Peyer's patch (tissue), 4 donors: ENCODE measurements at regions not wholly inside any gene's neighbourhood (a gene's known extent, or its start where the extent isn't known, plus 50 kb on each side); places are given as distances from the start of the nearest gene placed in this dataset.

ENCODE experiments used
- CTCF ChIP-seq, 6 experiments: fragments of 450-650 bp in 4 of 6; fragments of 200-600 bp in 2 of 6; sonication (generic) in 1 of 6; IDR thresholded peaks; one replicate each; pipeline ENCODE4 v1.5.1; 2017 to 2019; ENCODE audit warnings: antibody characterized with exemption in 6 of 6, mild to moderate bottlenecking in 3 of 6, moderate library complexity in 1 of 6
- POLR2A ChIP-seq, 2 donors: fragments of 450-650 bp; IDR thresholded peaks; one replicate each; pipeline ENCODE4 v1.5.1; 2017; ENCODE audit warnings: antibody characterized with exemption in 2 of 2, mild to moderate bottlenecking in 2 of 2, moderate library complexity in 2 of 2

- TF ChIP-seq CTCF (IDR thresholded peaks at IDR 0.05) (no peak), POLR2A (IDR thresholded peaks at IDR 0.05) (no peak)
These were observed 215.0 kb downstream of the SEMA6A start for GRCh38 chr5:116359592-116359991.
